Vagina (tissue), 2 donors: ENCODE measurements at regions not wholly inside any gene's neighbourhood (a gene's known extent, or its start where the extent isn't known, plus 50 kb on each side); places are given as distances from the start of the nearest gene placed in this dataset.

ENCODE experiments used
- CTCF ChIP-seq, 3 experiments: fragments of 450-650 bp in 2 of 3; fragments of 200-600 bp in 1 of 3; sonication (generic) in 1 of 3; IDR thresholded peaks; one replicate each; pipeline ENCODE4 v1.5.1; 2017 to 2019; ENCODE audit warnings: antibody characterized with exemption in 3 of 3, mild to moderate bottlenecking in 2 of 3, moderate library complexity in 2 of 3
- POLR2A ChIP-seq, 2 donors: fragments of 450-650 bp; IDR thresholded peaks; one replicate each; pipeline ENCODE4 v1.6.1; 2017; ENCODE audit warnings: antibody characterized with exemption in 2 of 2, mild to moderate bottlenecking in 2 of 2, moderate library complexity in 2 of 2

- no peak for TF ChIP-seq CTCF (IDR thresholded peaks at IDR 0.05)
- no peak for TF ChIP-seq POLR2A (IDR thresholded peaks at IDR 0.05)
These were observed 216.7 kb upstream of the KLF14 start for GRCh38 chr7:130950741-130951140.
